PC-9 (cell line): ENCODE measurements at regions not wholly inside any gene's neighbourhood (a gene's known extent, or its start where the extent isn't known, plus 50 kb on each side); places are given as distances from the start of the nearest gene placed in this dataset.

Experiments used
- BruUV-seq: library from RNA; stranded (reverse); fragments of 400-500 nt; replicated peaks from 2 replicates; lab custom pipeline; 2021; lab: Mats Ljungman, UMichigan
- CTCF ChIA-PET: fragments of 300-600 bp; sonication (Branson Sonifier 250); formaldehyde crosslinking; loops from one replicate; lab custom pipeline; 2022; ENCODE audit warnings: antibody characterized with exemption; lab: Charles Lee
- POLR2A ChIA-PET: fragments of 300-600 bp; sonication (Branson Sonifier 250); formaldehyde crosslinking; loops from one replicate; lab custom pipeline; 2022; ENCODE audit warnings: antibody characterized with exemption; ENCODE audit not compliant: unreplicated experiment; lab: Charles Lee
- DNase-seq, 2 experiments: peaks; one replicate each; pipeline versions ENCODE4 v3.0.0 to v3.0.0-alpha.2; 2015 to 2022; ENCODE audit warnings: mixed read lengths in 1 of 2
- H2AFZ ChIP-seq: fragments of 200-600 bp; sonication (generic); 2 replicates; pipeline ENCODE4 v1.8.1; 2017; ENCODE audit warnings: antibody characterized with exemption
- H3F3A ChIP-seq: fragments of 200-600 bp; sonication (generic); 2 replicates; pipeline ENCODE4 v1.8.1; 2017; ENCODE audit warnings: antibody characterized with exemption, mild to moderate bottlenecking, low read depth; ENCODE audit not compliant: insufficient read depth
- H3K27ac ChIP-seq: fragments of 200-600 bp; sonication (generic); 2 replicates; pipeline ENCODE4 v1.6.1; 2016; ENCODE audit warnings: mixed run types
- H3K27me3 ChIP-seq: fragments of 200-600 bp; sonication (generic); 2 replicates; pipeline ENCODE4 v1.6.1; 2016; ENCODE audit warnings: low read depth, mixed run types; ENCODE audit not compliant: insufficient read depth
- H3K36me3 ChIP-seq: fragments of 200-600 bp; sonication (generic); 2 replicates; pipeline ENCODE4 v1.6.1; 2016; ENCODE audit warnings: low read depth, mixed run types
- H3K4me1 ChIP-seq: fragments of 200-600 bp; sonication (generic); replicated peaks from 2 replicates; pipeline ENCODE4 v1.6.1; 2016; ENCODE audit warnings: mixed run types; ENCODE audit not compliant: insufficient read depth
- H3K4me2 ChIP-seq: fragments of 200-600 bp; sonication (generic); 2 replicates; pipeline ENCODE4 v1.6.1; 2017; ENCODE audit warnings: mixed run types
- H3K4me3 ChIP-seq: fragments of 200-600 bp; sonication (generic); 2 replicates; pipeline ENCODE4 v1.6.1; 2016; ENCODE audit warnings: mixed run types
- H3K79me2 ChIP-seq: fragments of 200-600 bp; sonication (generic); 2 replicates; pipeline ENCODE4 v1.6.1; 2017; ENCODE audit warnings: low read depth, mixed run types
- H3K9me2 ChIP-seq: fragments of 200-600 bp; sonication (generic); 2 replicates; pipeline ENCODE4 v1.8.1; 2017; ENCODE audit warnings: mild to moderate bottlenecking; ENCODE audit not compliant: insufficient read depth
- H3K9me3 ChIP-seq: fragments of 200-600 bp; sonication (generic); 2 replicates; pipeline ENCODE4 v1.8.1; 2016; ENCODE audit warnings: low read depth; ENCODE audit not compliant: insufficient read depth
- H4K20me1 ChIP-seq: fragments of 200-600 bp; sonication (generic); 2 replicates; pipeline ENCODE4 v1.8.1; 2017; ENCODE audit not compliant: insufficient read depth
- EZH2 ChIP-seq: fragments of 200-600 bp; sonication (generic); IDR thresholded peaks from 2 replicates; pipeline ENCODE4 v1.8.0; 2017; ENCODE audit warnings: antibody characterized with exemption, low read depth
- intact Hi-C: fragments of 100-400 bp; cut with micrococcal nuclease; formaldehyde crosslinking; loops from one replicate; pipeline ENCODE4 v1.10.0; 2022; ENCODE audit not compliant: unreplicated experiment
- TF ChIP-seq, protein P1 (sequence below): fragments of 200-600 bp; sonication (generic); conservative IDR thresholded peaks from 2 replicates; pipeline ENCODE4 v1.6.1; 2017; ENCODE audit warnings: mixed run types, antibody characterized with exemption, mild to moderate bottlenecking, moderate library complexity

GRCh38 chr12:11578461-11578993 is 70.9 kb upstream of the ETV6 start:
- no peaks in the 10 kb centered on the region for H3K27me3 ChIP-seq
- ChIA-PET CTCF (no interaction called here), POLR2A (interaction anchor here (0.7 kb wide), 1 partner anchor 11 kb away, joined by 4 read pairs; no protein-coding TSS in a partner anchor)
- H3K36me3 ChIP-seq, result no peaks in the 10 kb centered on the region; the same call in 1 of the 2 replicates
- no peaks in the 10 kb centered on the region for H3K79me2 ChIP-seq
- H3K4me1 ChIP-seq, result peaks cover 54% of the 10 kb centered on the region
- H3K27ac ChIP-seq, result peak overlapping the region; percentile 94
- H3F3A ChIP-seq, result peaks cover 25% of the 10 kb centered on the region
- BruUV-seq, result no TSS peak
- no peaks in the 10 kb centered on the region for H4K20me1 ChIP-seq
- H3K9me3 ChIP-seq, result peaks cover 29% of the 10 kb centered on the region
- no peak overlapping the region for H3K4me3 ChIP-seq
- TF ChIP-seq, protein P1, sequence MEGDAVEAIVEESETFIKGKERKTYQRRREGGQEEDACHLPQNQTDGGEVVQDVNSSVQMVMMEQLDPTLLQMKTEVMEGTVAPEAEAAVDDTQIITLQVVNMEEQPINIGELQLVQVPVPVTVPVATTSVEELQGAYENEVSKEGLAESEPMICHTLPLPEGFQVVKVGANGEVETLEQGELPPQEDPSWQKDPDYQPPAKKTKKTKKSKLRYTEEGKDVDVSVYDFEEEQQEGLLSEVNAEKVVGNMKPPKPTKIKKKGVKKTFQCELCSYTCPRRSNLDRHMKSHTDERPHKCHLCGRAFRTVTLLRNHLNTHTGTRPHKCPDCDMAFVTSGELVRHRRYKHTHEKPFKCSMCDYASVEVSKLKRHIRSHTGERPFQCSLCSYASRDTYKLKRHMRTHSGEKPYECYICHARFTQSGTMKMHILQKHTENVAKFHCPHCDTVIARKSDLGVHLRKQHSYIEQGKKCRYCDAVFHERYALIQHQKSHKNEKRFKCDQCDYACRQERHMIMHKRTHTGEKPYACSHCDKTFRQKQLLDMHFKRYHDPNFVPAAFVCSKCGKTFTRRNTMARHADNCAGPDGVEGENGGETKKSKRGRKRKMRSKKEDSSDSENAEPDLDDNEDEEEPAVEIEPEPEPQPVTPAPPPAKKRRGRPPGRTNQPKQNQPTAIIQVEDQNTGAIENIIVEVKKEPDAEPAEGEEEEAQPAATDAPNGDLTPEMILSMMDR, result no peak
- no peak for TF ChIP-seq EZH2
- no peak for DNase-seq
- intact Hi-C loops, result no loop called here
- H2AFZ ChIP-seq, result no peak overlapping the region
- H3K9me2 ChIP-seq, result no peaks in the 10 kb centered on the region
- 0 out of 2 replicates have a peak overlapping the region, but pooled peaks have one; percentile 64 for H3K4me2 ChIP-seq

DNA sequence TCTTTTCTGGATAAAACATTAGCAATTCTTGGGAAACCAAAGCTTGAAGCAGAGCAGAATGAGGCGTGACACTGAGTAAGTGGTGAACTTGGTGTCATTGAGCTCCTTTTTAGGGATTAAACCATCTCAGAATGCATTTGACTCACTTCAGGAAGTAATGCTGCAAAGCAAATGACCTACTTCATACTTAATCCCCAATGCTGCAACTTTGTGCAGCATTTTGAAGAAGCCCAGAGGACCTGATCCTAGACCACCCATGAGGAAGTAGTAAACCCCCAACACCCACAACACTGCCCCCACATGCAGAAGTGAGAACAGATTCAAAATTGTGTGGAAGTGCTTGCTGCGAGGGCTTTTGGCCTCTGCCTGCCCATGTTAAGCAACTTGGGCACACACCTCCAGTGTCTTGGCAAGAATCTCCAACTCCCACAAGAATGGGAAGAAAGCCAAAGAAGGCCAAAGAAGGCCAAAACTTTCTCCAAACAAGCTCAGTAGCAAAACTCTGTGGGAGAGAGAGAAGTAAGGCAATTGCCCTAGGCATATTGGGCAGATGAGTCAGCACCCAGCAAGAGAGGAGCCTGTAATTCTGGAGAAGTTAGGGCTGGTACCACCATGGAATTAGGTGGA is 69.2 kb upstream of the ETV6 start:
- Histone ChIP-seq H3K27ac (peak overlapping the region; percentile 94), H3K4me3 (no peak overlapping the region), H3K9me3 (peaks cover 16% of the 10 kb centered on the region), H3K36me3 (no peaks in the 10 kb centered on the region; the same call in 1 of the 2 replicates), H3K9me2 (no peaks in the 10 kb centered on the region), H3K79me2 (no peaks in the 10 kb centered on the region), H3K4me1 (peaks cover 54% of the 10 kb centered on the region), H3K27me3 (no peaks in the 10 kb centered on the region), H3F3A (peaks cover 25% of the 10 kb centered on the region), H4K20me1 (no peaks in the 10 kb centered on the region), H3K4me2 (peak overlapping the region; percentile 64), H2AFZ (no peak overlapping the region)
- POLR2A ChIA-PET, result interaction anchor here (0.5 to 1.5 kb wide), 20 partner anchors 10 to 1930 kb away, joined by 3 to 13 read pairs (median 4); no protein-coding TSS in a partner anchor
- CTCF ChIA-PET, result interaction anchor here (0.6 to 2.2 kb wide), 14 partner anchors 10 to 466 kb away, joined by 3 to 33 read pairs (median 3); no protein-coding TSS in a partner anchor
- intact Hi-C loops, result loop anchor here (1.0 to 2.0 kb wide), 9 partner anchors 26 to 1124 kb away; partner anchors contain the start of gene ETV6
- TF ChIP-seq, protein P1, result no peak
- no peak for TF ChIP-seq EZH2
- BruUV-seq, result no TSS peak
- peak; percentile 91 to 98 for DNase-seq

DNA sequence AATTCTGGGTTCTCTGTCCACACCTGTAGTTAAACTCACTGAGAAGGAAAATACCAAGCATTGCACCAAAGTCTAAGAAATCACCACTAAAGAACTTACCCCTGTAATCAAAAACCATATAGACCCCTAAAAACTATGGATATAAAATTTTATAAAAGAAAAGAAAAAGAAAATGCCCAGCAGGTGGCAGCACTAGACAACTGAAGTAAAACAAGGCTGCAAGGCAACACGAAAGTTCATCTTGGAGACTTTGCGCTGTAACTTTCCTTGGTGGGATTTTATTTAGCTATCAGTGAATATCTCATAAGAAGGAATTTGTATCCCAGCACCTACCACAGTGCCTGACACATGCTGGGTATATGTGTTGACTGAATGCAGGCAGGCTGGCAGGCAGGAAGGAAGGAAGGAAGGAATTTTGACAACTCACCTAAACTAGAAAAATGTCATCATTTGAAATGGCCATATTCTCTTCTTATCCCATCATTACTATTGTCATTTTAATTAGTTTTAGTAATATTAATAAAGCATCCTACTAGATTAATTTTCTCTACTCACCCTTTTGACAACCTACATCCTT is 68.2 kb upstream of the ETV6 start:
- Histone ChIP-seq H4K20me1 (no peaks in the 10 kb centered on the region), H2AFZ (no peak overlapping the region), H3K27me3 (no peaks in the 10 kb centered on the region), H3K9me2 (no peaks in the 10 kb centered on the region), H3K9me3 (peaks cover 16% of the 10 kb centered on the region), H3K4me3 (no peak overlapping the region), H3K27ac (peak overlapping the region; percentile 94), H3K36me3 (no peaks in the 10 kb centered on the region; the same call in 1 of the 2 replicates), H3K4me2 (no peak overlapping the region), H3F3A (peaks cover 25% of the 10 kb centered on the region), H3K4me1 (peaks cover 49% of the 10 kb centered on the region), H3K79me2 (no peaks in the 10 kb centered on the region)
- ChIA-PET POLR2A (interaction anchor here (0.7 to 1.5 kb wide), 2 partner anchors 68 to 452 kb away, joined by 3 to 11 read pairs; partner anchors contain the start of gene ETV6), CTCF (interaction anchor here (0.6 to 2.2 kb wide), 8 partner anchors 36 to 1311 kb away, joined by 3 to 33 read pairs (median 4); no protein-coding TSS in a partner anchor)
- TF ChIP-seq EZH2, result no peak
- TF ChIP-seq, protein P1, result peak; percentile 84
- peak; percentile 56 to 82 for DNase-seq
- no TSS peak for BruUV-seq
- intact Hi-C loops, result loop anchor here (1.0 to 2.0 kb wide), 5 partner anchors 42 to 753 kb away; no protein-coding TSS in a partner anchor
